Cardiac muscle cell (in vitro differentiated cells and primary cell): ENCODE measurements at regions not wholly inside any gene's neighbourhood (a gene's known extent, or its start where the extent isn't known, plus 50 kb on each side); places are given as distances from the start of the nearest gene placed in this dataset.
A peak's percentile ranks its signal among the peaks of the same experiment; 100 is the strongest.

Experiments used
- DNase-seq, 2 donors: peaks; one replicate each; pipeline versions ENCODE4 v3.0.0 to v3.0.0-alpha.2; 2010 to 2017; ENCODE audit warnings: low read depth in 1 of 2, low spot score in 1 of 2
- H3K27ac ChIP-seq: fragments of 200-600 bp; sonication (generic); 2 replicates; pipeline ENCODE4 v1.5.1; 2016
- H3K27me3 ChIP-seq: fragments of 200-600 bp; sonication (generic); 2 replicates; pipeline ENCODE4 v1.6.0; 2016; ENCODE audit warnings: control low read depth
- H3K36me3 ChIP-seq: fragments of 200-600 bp; sonication (generic); 2 replicates; pipeline ENCODE4 v1.5.1; 2016; ENCODE audit warnings: control low read depth
- H3K4me1 ChIP-seq: fragments of 200-600 bp; sonication (generic); 2 replicates; pipeline ENCODE4 v1.8.1; 2017; ENCODE audit warnings: low read depth, mild to moderate bottlenecking, mixed run types
- H3K4me3 ChIP-seq: fragments of 200-600 bp; sonication (generic); 2 replicates; pipeline ENCODE4 v1.5.1; 2016; ENCODE audit warnings: mild to moderate bottlenecking
- H3K9me3 ChIP-seq: fragments of 200-600 bp; sonication (generic); 2 replicates; pipeline ENCODE4 v1.5.1; 2017; ENCODE audit warnings: low read depth, mild to moderate bottlenecking, control low read depth
- CTCF ChIP-seq: IDR thresholded peaks from 2 replicates; pipeline ENCODE4 v1.5.1; 2012; ENCODE audit warnings: low read depth, mild to moderate bottlenecking, low read length

- no peak for TF ChIP-seq CTCF
- peaks cover 15% of the 10 kb centered on the region for H3K4me1 ChIP-seq
- H3K9me3 ChIP-seq = no peaks in the 10 kb centered on the region
- no peaks in the 10 kb centered on the region for H3K27me3 ChIP-seq
- DNase-seq = no peak
- H3K4me3 ChIP-seq = no peak overlapping the region
- no peak overlapping the region for H3K27ac ChIP-seq
- no peaks in the 10 kb centered on the region for H3K36me3 ChIP-seq
Observed at GRCh38 chr14:58703161-58703506, 65.4 kb downstream of the DACT1 start.

GRCh38 chr14:58705066-58705465, 67.3 kb downstream of the DACT1 start:
- peak in 1 of 2 donors; percentile 23 for DNase-seq
- no peak overlapping the region for H3K4me3 ChIP-seq
- H3K4me1 ChIP-seq = peaks cover 26% of the 10 kb centered on the region
- H3K27ac ChIP-seq = no peak overlapping the region
- TF ChIP-seq CTCF = no peak
- no peaks in the 10 kb centered on the region for H3K9me3 ChIP-seq
- no peaks in the 10 kb centered on the region for H3K36me3 ChIP-seq
- H3K27me3 ChIP-seq = no peaks in the 10 kb centered on the region

GRCh38 chr14:58707949-58708348, 70.2 kb downstream of the DACT1 start:
- TF ChIP-seq CTCF = no peak
- H3K4me1 ChIP-seq = peaks cover 28% of the 10 kb centered on the region
- H3K36me3 ChIP-seq = no peaks in the 10 kb centered on the region
- H3K4me3 ChIP-seq = no peak overlapping the region
- H3K27me3 ChIP-seq = no peaks in the 10 kb centered on the region
- H3K9me3 ChIP-seq = no peaks in the 10 kb centered on the region
- DNase-seq = no peak
- H3K27ac ChIP-seq = no peak overlapping the region

- DNase-seq = no peak
- TF ChIP-seq CTCF = no peak
- no peaks in the 10 kb centered on the region for H3K36me3 ChIP-seq
- H3K9me3 ChIP-seq = no peaks in the 10 kb centered on the region
- H3K4me3 ChIP-seq = no peak overlapping the region
- H3K27ac ChIP-seq = peak overlapping the region; percentile 63
- H3K27me3 ChIP-seq = no peaks in the 10 kb centered on the region
- peaks cover 21% of the 10 kb centered on the region for H3K4me1 ChIP-seq
Observed at GRCh38 chr14:58709949-58710348, 72.2 kb downstream of the DACT1 start.

GRCh38 chr14:58711382-58711781, 73.6 kb downstream of the DACT1 start:
- Histone ChIP-seq H3K9me3 (no peaks in the 10 kb centered on the region), H3K27ac (no peak overlapping the region), H3K36me3 (no peaks in the 10 kb centered on the region), H3K4me1 (peaks cover 21% of the 10 kb centered on the region), H3K4me3 (no peak overlapping the region), H3K27me3 (no peaks in the 10 kb centered on the region)
- no peak for DNase-seq
- no peak for TF ChIP-seq CTCF

GRCh38 chr14:58712357-58712756, 74.6 kb downstream of the DACT1 start:
- no peaks in the 10 kb centered on the region for H3K9me3 ChIP-seq
- peaks cover 21% of the 10 kb centered on the region for H3K4me1 ChIP-seq
- H3K27ac ChIP-seq = no peak overlapping the region
- TF ChIP-seq CTCF = no peak
- H3K4me3 ChIP-seq = no peak overlapping the region
- no peaks in the 10 kb centered on the region for H3K36me3 ChIP-seq
- no peaks in the 10 kb centered on the region for H3K27me3 ChIP-seq
- peak in 1 of 2 donors; percentile 46 for DNase-seq
